Muscle of leg (tissue), 3 donors: ENCODE measurements at regions not wholly inside any gene's neighbourhood (a gene's known extent, or its start where the extent isn't known, plus 50 kb on each side); places are given as distances from the start of the nearest gene placed in this dataset.

ENCODE experiments used
- DNase-seq: peaks from one replicate; pipeline ENCODE4 v3.0.0; 2013
- H3K27ac ChIP-seq: one replicate; pipeline ENCODE4 v1.5.1; 2013; ENCODE audit warnings: mild to moderate bottlenecking, low read length, control low read depth
- H3K27me3 ChIP-seq: one replicate; pipeline ENCODE4 v1.6.1; 2013; ENCODE audit warnings: low read length; ENCODE audit not compliant: control insufficient read depth, insufficient read depth
- H3K36me3 ChIP-seq: one replicate; pipeline ENCODE4 v1.6.1; 2013; ENCODE audit warnings: low read length; ENCODE audit not compliant: control insufficient read depth, insufficient read depth
- H3K4me1 ChIP-seq: one replicate; pipeline ENCODE4 v1.6.1; 2013; ENCODE audit warnings: low read length; ENCODE audit not compliant: control insufficient read depth, insufficient read depth
- H3K4me3 ChIP-seq: one replicate; pipeline ENCODE4 v1.5.1; 2013; ENCODE audit warnings: low read length, control low read depth
- H3K9me3 ChIP-seq: replicated peaks from 2 replicates; pipeline ENCODE4 v1.6.1; 2013; ENCODE audit warnings: low read depth, low read length; ENCODE audit not compliant: control insufficient read depth
- WGBS: methylation state at CpG from one replicate; pipeline ENCODE4 v1.1.5; 2013; ENCODE audit warnings: missing lambda C conversion rate; ENCODE audit not compliant: insufficient coverage; 5-methylcytosine and 5-hydroxymethylcytosine counted together

GRCh38 chr3:38949994-38950393 is 101.8 kb downstream of the SCN11A start:
- Histone ChIP-seq H3K27ac (no peak overlapping the region), H3K36me3 (no peaks in the 10 kb centered on the region), H3K4me1 (no peaks in the 10 kb centered on the region), H3K4me3 (no peak overlapping the region), H3K9me3 (no peaks in the 10 kb centered on the region), H3K27me3 (no peaks in the 10 kb centered on the region)
- DNase-seq = no peak
- WGBS = 94% methylated on average over 5 of the region's 9 CpGs

GRCh38 chr3:38940394-38940793 is 111.3 kb downstream of the SCN11A start:
- no peak for DNase-seq
- no peaks in the 10 kb centered on the region for H3K4me1 ChIP-seq
- no peaks in the 10 kb centered on the region for H3K9me3 ChIP-seq
- H3K27ac ChIP-seq = no peak overlapping the region
- no peak overlapping the region for H3K4me3 ChIP-seq
- no CpG with 5 or more reads among the region's 3 CpGs for WGBS
- no peaks in the 10 kb centered on the region for H3K27me3 ChIP-seq
- H3K36me3 ChIP-seq = no peaks in the 10 kb centered on the region

GRCh38 chr3:38925351-38925750 is 109.3 kb upstream of the SCN10A start:
- no CpG with 5 or more reads among the region's 6 CpGs for WGBS

GRCh38 chr3:38916706-38917105 is 100.7 kb upstream of the SCN10A start:
- Histone ChIP-seq H3K36me3 (no peaks in the 10 kb centered on the region), H3K27me3 (no peaks in the 10 kb centered on the region), H3K4me1 (no peaks in the 10 kb centered on the region), H3K4me3 (no peak overlapping the region), H3K27ac (no peak overlapping the region), H3K9me3 (no peaks in the 10 kb centered on the region)
- WGBS = 100% methylated on average over 1 of the region's 1 CpG
- DNase-seq = no peak

More at GRCh38 chr3:38925351-38925750, 109.3 kb upstream of the SCN10A start:
- Histone ChIP-seq H3K4me3 (no peak overlapping the region), H3K9me3 (no peaks in the 10 kb centered on the region), H3K4me1 (peaks cover 3% of the 10 kb centered on the region), H3K27ac (no peak overlapping the region), H3K27me3 (no peaks in the 10 kb centered on the region), H3K36me3 (no peaks in the 10 kb centered on the region)
- DNase-seq = no peak

GRCh38 chr3:38907426-38907825 is 91.4 kb upstream of the SCN10A start:
- Histone ChIP-seq H3K27ac (no peak overlapping the region), H3K4me3 (no peak overlapping the region), H3K4me1 (no peaks in the 10 kb centered on the region), H3K9me3 (no peaks in the 10 kb centered on the region), H3K27me3 (no peaks in the 10 kb centered on the region), H3K36me3 (no peaks in the 10 kb centered on the region)
- DNase-seq = no peak
- WGBS = no CpG with 5 or more reads among the region's 1 CpG

GRCh38 chr3:38890426-38890825 is 74.4 kb upstream of the SCN10A start:
- H3K9me3 ChIP-seq = no peaks in the 10 kb centered on the region
- H3K4me3 ChIP-seq = no peak overlapping the region
- whole genome bisulfite sequencing = 50% methylated on average over 1 of the region's 4 CpGs
- H3K36me3 ChIP-seq = no peaks in the 10 kb centered on the region
- no peaks in the 10 kb centered on the region for H3K4me1 ChIP-seq
- no peak for DNase-seq
- H3K27me3 ChIP-seq = no peaks in the 10 kb centered on the region
- no peak overlapping the region for H3K27ac ChIP-seq

- Histone ChIP-seq H3K27me3 (no peaks in the 10 kb centered on the region), H3K4me3 (no peak overlapping the region), H3K4me1 (no peaks in the 10 kb centered on the region), H3K9me3 (no peaks in the 10 kb centered on the region), H3K36me3 (no peaks in the 10 kb centered on the region), H3K27ac (no peak overlapping the region)
- no peak for DNase-seq
Measured at GRCh38 chr3:38878646-38879045, 62.6 kb upstream of the SCN10A start.
